NT2/D1 (cell line): ENCODE measurements at regions not wholly inside any gene's neighbourhood (a gene's known extent, or its start where the extent isn't known, plus 50 kb on each side); places are given as distances from the start of the nearest gene placed in this dataset.

Experiments
- YY1 ChIP-seq: IDR thresholded peaks from 2 replicates; pipeline ENCODE4 v1.6.1; 2011; ENCODE audit not compliant: insufficient read length, insufficient read depth
- ZNF274 ChIP-seq: IDR thresholded peaks from 2 replicates; pipeline ENCODE4 v1.6.1; 2011; ENCODE audit warnings: mild to moderate bottlenecking, low read depth, low read length

DNA sequence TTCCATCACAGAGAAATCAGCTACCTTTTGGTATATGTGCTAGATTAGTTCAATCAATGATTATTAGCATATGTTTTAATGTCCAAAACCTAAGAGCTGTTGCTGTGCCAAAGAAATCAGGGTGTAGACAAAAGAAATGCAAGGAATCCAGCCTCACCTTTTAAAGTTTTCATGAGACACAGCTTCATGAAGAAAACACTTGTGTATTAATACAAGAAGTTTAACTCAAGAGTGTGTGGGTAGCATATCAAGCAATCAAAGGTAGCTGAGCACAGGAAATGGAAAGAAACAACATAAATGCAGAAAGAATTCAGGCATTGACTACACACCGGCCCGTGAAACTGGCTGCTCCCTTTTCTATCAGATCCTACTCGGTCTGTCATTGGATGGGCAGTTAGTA, 76.0 kb upstream of the CAV2 start:
- TF ChIP-seq ZNF274: no peak
- TF ChIP-seq YY1: no peak
